ENCODE measurements at regions not wholly inside any gene's neighbourhood (a gene's known extent, or its start where the extent isn't known, plus 50 kb on each side); places are given as distances from the start of the nearest gene placed in this dataset.

DNA sequence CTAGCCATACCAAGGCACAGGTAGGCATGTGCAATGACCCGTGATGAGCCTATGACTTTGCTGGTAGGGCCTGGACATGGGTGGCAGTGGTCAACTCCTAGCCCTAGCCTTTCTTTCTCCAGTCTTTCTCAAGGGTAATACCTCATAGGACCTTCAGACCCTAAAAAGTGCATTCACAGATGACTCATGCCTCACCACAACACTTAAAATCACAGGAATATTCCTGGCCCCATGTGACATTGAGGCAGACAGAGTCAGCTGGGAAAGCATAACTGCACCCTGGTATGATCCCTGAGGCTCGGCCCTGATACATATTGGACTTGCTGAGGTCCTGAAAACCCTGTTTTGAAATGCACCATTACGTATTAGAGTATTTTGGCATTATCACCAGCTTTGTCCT is 449.5 kb downstream of the HINT1 start (continued):
- TF ChIP-seq, protein P1, sequence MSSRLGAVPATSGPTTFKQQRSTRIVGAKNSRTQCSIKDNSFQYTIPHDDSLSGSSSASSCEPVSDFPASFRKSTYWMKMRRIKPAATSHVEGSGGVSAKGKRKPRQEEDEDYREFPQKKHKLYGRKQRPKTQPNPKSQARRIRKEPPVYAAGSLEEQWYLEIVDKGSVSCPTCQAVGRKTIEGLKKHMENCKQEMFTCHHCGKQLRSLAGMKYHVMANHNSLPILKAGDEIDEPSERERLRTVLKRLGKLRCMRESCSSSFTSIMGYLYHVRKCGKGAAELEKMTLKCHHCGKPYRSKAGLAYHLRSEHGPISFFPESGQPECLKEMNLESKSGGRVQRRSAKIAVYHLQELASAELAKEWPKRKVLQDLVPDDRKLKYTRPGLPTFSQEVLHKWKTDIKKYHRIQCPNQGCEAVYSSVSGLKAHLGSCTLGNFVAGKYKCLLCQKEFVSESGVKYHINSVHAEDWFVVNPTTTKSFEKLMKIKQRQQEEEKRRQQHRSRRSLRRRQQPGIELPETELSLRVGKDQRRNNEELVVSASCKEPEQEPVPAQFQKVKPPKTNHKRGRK (tag; IDR thresholded peaks at IDR 0.05) = no peak
- no peak for TF ChIP-seq ILF3 (IDR thresholded peaks at IDR 0.05; ENCODE audit: borderline replicate concordance)
- TF ChIP-seq ZNF445 (CRISPR knock-in tag; IDR thresholded peaks at IDR 0.05; ENCODE audit: low read depth) = no peak
- no peak for TF ChIP-seq PHB (CRISPR knock-in tag; IDR thresholded peaks at IDR 0.05)
- no peak for TF ChIP-seq ZNF584 (CRISPR knock-in tag; IDR thresholded peaks at IDR 0.05; ENCODE audit: low read depth)

DNA sequence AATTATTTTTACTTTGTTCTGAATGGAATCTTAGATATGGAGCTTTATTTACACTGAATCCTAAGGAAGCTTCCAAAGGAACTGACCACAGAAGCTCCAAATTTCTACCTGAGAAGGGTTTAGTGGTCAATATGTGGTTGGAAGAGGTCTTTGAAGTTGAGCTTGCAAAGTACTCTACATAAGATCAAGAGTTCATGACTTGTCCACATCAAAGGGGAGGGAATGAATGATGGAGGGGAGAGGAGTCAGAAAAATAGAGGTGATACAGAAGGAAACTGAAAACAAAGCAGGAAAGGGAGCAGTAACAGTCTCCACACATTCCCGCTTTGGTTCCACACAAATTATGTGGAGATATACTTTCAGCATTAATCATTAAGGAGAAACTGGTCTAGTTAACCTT is 450.9 kb downstream of the HINT1 start:
- H3K4me3 ChIP-seq = no peak overlapping the region
- DNase-seq (ENCODE audit: extremely low read depth in 1 of 4, low spot score in 3 of 4) = no peak
- H3K27me3 ChIP-seq (ENCODE audit: control insufficient read depth in 2 of 2, insufficient read depth in 2 of 2, low read length in 2 of 2) = no peaks in the 10 kb centered on the region
- H2AFZ ChIP-seq (ENCODE audit: low read depth, low read length) = no peak overlapping the region
- intact Hi-C loops (cut with micrococcal nuclease) = no loop called here
- ChIA-PET POLR2A (no interaction called here), CTCF (ENCODE audit: low intra/inter-chr PET ratio) (no interaction called here)
- H3K36me3 ChIP-seq (ENCODE audit: control insufficient read depth, insufficient read depth, low read length) = no peaks in the 10 kb centered on the region
- H3K4me2 ChIP-seq (ENCODE audit: insufficient read depth, low read length) = no peak overlapping the region
- H3K79me2 ChIP-seq (ENCODE audit: control insufficient read depth, insufficient read depth, low read length) = no peaks in the 10 kb centered on the region
- no peaks in the 10 kb centered on the region for H4K20me1 ChIP-seq (replicated peaks; ENCODE audit: control insufficient read depth, insufficient read depth, low read length)
- H3K4me1 ChIP-seq (replicated peaks in 1 of 2; ENCODE audit: control insufficient read depth in 2 of 2, insufficient read depth in 2 of 2, low read length in 2 of 2) = no peaks in the 10 kb centered on the region
- no peak overlapping the region for H3K27ac ChIP-seq (ENCODE audit: extremely low read depth, low read depth, low read length)
- TF ChIP-seq HMG20B (CRISPR knock-in tag; IDR thresholded peaks at IDR 0.05) = no peak
- TF ChIP-seq CBX2 (IDR thresholded peaks at IDR 0.05; ENCODE audit: insufficient read depth, low read length, poor library complexity, severe bottlenecking) = no peak
- TF ChIP-seq NR2F6 (CRISPR knock-in tag; IDR thresholded peaks at IDR 0.05) = no peak
- no peak for TF ChIP-seq SMAD1 (IDR thresholded peaks at IDR 0.05; ENCODE audit: low read depth, low read length, partially characterized antibody)
- TF ChIP-seq, protein P2, sequence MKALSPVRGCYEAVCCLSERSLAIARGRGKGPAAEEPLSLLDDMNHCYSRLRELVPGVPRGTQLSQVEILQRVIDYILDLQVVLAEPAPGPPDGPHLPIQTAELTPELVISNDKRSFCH (CRISPR knock-in tag; IDR thresholded peaks at IDR 0.05) = no peak
- TF ChIP-seq, protein P2 (tag; IDR thresholded peaks at IDR 0.05) = no peak
- TF ChIP-seq, protein P3, sequence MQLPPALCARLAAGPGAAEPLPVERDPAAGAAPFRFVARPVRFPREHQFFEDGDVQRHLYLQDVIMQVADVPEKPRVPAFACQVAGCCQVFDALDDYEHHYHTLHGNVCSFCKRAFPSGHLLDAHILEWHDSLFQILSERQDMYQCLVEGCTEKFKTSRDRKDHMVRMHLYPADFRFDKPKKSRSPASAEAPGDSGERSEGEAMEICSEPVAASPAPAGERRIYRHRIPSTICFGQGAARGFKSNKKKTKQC (CRISPR knock-in tag; IDR thresholded peaks at IDR 0.05) = no peak
- TF ChIP-seq POLR2A (conservative IDR thresholded peaks at IDR 0.05) = no peak
- TF ChIP-seq TAF7 (tag; IDR thresholded peaks at IDR 0.05) = no peak
- no peak for TF ChIP-seq ZC3H4 (CRISPR knock-in tag; IDR thresholded peaks at IDR 0.05; ENCODE audit: borderline replicate concordance)
- no peak for TF ChIP-seq POLR2B (IDR thresholded peaks at IDR 0.05; ENCODE audit: low read depth, partially characterized antibody)
- no peak for TF ChIP-seq NR3C1 (CRISPR knock-in tag; IDR thresholded peaks at IDR 0.05)
- no peak for TF ChIP-seq ZNF551 (CRISPR knock-in tag; IDR thresholded peaks at IDR 0.05)
- 0% methylated on average over 1 of the region's 1 CpG for WGBS (ENCODE audit: insufficient coverage, low coverage, missing lambda C conversion rate)
- in situ Hi-C loops (cut with MboI) = no loop called here
- no peak for ATAC-seq
- BruUV-seq (replicated peaks) = no TSS peak
- no peaks in the 10 kb centered on the region for H3K9me3 ChIP-seq (replicated peaks; ENCODE audit: control insufficient read depth, insufficient read depth, low read depth, low read length)
- H3K9ac ChIP-seq (ENCODE audit: insufficient read depth in 1 of 2, low read depth in 2 of 2, low read length in 2 of 2) = no peak overlapping the region
- H3K9me1 ChIP-seq (ENCODE audit: control insufficient read depth, insufficient read depth, low read length) = no peaks in the 10 kb centered on the region
- FAIRE-seq = no peak
